ENCODE measurements at regions not wholly inside any gene's neighbourhood (a gene's known extent, or its start where the extent isn't known, plus 50 kb on each side); places are given as distances from the start of the nearest gene placed in this dataset.

GRCh38 chr19:5253406-5254110 is 87.1 kb downstream of the PTPRS start (continued):
- TF ChIP-seq ARID5B (CRISPR knock-in tag; IDR thresholded peaks at IDR 0.05) = peak; percentile 16; the same call in 1 of the 2 replicates
- no peak for TF ChIP-seq RERE (CRISPR knock-in tag; IDR thresholded peaks at IDR 0.05; ENCODE audit: low read depth)
- no peak for TF ChIP-seq ARID2 (CRISPR knock-in tag; IDR thresholded peaks at IDR 0.05; ENCODE audit: borderline replicate concordance)
- no peak for TF ChIP-seq NR0B2 (CRISPR knock-in tag; IDR thresholded peaks at IDR 0.05)
- no peak for TF ChIP-seq SUZ12 (IDR thresholded peaks at IDR 0.05; ENCODE audit: low read depth, low read length)
- no peak for TF ChIP-seq JUND (CRISPR knock-in tag; IDR thresholded peaks at IDR 0.05)
- TF ChIP-seq SOX6 (IDR thresholded peaks at IDR 0.05) = no peak
- TF ChIP-seq SOX6 (CRISPR knock-in tag; IDR thresholded peaks at IDR 0.05) = no peak
- TF ChIP-seq ZNF580 (CRISPR knock-in tag; IDR thresholded peaks at IDR 0.05; ENCODE audit: borderline replicate concordance, low read depth) = no peak
- TF ChIP-seq ZBTB4 (CRISPR knock-in tag; IDR thresholded peaks at IDR 0.05; ENCODE audit: borderline replicate concordance) = no peak
- TF ChIP-seq ZBTB42 (CRISPR knock-in tag; IDR thresholded peaks at IDR 0.05) = no peak
- no peak for TF ChIP-seq FOXJ3 (CRISPR knock-in tag; IDR thresholded peaks at IDR 0.05; ENCODE audit: borderline replicate concordance)
- TF ChIP-seq ZBTB7B (CRISPR knock-in tag; IDR thresholded peaks at IDR 0.05) = 0 out of 2 replicates have a peak, but pooled peaks have one; percentile 60

All from HepG2 (cell line).